Neural crest cell (in vitro differentiated cells): ENCODE measurements at regions not wholly inside any gene's neighbourhood (a gene's known extent, or its start where the extent isn't known, plus 50 kb on each side); places are given as distances from the start of the nearest gene placed in this dataset.

Experiments
- DNase-seq: peaks from one replicate; pipeline ENCODE4 v3.0.0; 2021; ENCODE audit warnings: low read depth, mixed read lengths, low spot score
- H3K27ac Mint-ChIP-seq: one replicate; pipeline ENCODE4 v1.8.0; 2021; ENCODE audit warnings: mild to moderate bottlenecking, mixed read lengths; ENCODE audit not compliant: unreplicated experiment
- H3K27me3 Mint-ChIP-seq: 2 replicates; pipeline ENCODE4 v1.8.0; 2021; ENCODE audit warnings: low read depth, mild to moderate bottlenecking, mixed read lengths
- H3K36me3 Mint-ChIP-seq: 2 replicates; pipeline ENCODE4 v1.8.0; 2021; ENCODE audit warnings: low read depth, mild to moderate bottlenecking, mixed read lengths
- H3K4me1 Mint-ChIP-seq: 2 replicates; pipeline ENCODE4 v1.8.0; 2021; ENCODE audit warnings: mixed read lengths
- H3K4me3 Mint-ChIP-seq: one replicate; pipeline ENCODE4 v1.8.0; 2021; ENCODE audit warnings: mild to moderate bottlenecking, mixed read lengths
- H3K9me3 Mint-ChIP-seq: 2 replicates; pipeline ENCODE4 v1.8.0; 2021; ENCODE audit warnings: mixed read lengths
- TF ChIP-seq, protein P1 (sequence below): fragments of 200-600 bp; sonication (generic); conservative IDR thresholded peaks from 2 replicates; pipeline ENCODE4 v1.5.0; 2021; ENCODE audit warnings: antibody characterized with exemption, mild to moderate bottlenecking

DNA sequence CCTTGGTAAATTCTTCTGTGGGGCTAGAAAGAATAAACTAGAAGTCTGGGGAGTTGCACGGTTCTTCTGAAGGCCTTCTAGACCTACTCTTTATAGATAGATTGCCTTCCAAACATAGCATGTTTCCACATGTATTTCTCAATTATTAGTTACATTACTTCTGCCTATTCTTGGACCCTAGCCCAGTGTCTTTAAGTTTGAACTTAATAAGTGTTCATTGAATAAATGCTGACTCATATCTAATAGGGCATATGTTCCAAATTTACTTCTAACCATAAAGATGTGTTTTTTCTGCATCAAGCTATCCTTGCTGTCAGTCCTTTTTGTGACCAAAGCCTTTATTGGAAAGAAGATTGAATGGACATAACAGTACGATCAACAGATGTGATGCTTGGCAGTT, 503.6 kb upstream of the ZFP42 start:
- H3K27ac Mint-ChIP-seq, result no peak overlapping the region
- H3K4me3 Mint-ChIP-seq, result no peak overlapping the region
- peaks cover 18% of the 10 kb centered on the region for H3K9me3 Mint-ChIP-seq
- TF ChIP-seq, protein P1, sequence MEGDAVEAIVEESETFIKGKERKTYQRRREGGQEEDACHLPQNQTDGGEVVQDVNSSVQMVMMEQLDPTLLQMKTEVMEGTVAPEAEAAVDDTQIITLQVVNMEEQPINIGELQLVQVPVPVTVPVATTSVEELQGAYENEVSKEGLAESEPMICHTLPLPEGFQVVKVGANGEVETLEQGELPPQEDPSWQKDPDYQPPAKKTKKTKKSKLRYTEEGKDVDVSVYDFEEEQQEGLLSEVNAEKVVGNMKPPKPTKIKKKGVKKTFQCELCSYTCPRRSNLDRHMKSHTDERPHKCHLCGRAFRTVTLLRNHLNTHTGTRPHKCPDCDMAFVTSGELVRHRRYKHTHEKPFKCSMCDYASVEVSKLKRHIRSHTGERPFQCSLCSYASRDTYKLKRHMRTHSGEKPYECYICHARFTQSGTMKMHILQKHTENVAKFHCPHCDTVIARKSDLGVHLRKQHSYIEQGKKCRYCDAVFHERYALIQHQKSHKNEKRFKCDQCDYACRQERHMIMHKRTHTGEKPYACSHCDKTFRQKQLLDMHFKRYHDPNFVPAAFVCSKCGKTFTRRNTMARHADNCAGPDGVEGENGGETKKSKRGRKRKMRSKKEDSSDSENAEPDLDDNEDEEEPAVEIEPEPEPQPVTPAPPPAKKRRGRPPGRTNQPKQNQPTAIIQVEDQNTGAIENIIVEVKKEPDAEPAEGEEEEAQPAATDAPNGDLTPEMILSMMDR, result no peak
- peaks cover 3% of the 10 kb centered on the region for H3K36me3 Mint-ChIP-seq
- no peak for DNase-seq
- no peaks in the 10 kb centered on the region for H3K4me1 Mint-ChIP-seq
- H3K27me3 Mint-ChIP-seq, result no peaks in the 10 kb centered on the region

DNA sequence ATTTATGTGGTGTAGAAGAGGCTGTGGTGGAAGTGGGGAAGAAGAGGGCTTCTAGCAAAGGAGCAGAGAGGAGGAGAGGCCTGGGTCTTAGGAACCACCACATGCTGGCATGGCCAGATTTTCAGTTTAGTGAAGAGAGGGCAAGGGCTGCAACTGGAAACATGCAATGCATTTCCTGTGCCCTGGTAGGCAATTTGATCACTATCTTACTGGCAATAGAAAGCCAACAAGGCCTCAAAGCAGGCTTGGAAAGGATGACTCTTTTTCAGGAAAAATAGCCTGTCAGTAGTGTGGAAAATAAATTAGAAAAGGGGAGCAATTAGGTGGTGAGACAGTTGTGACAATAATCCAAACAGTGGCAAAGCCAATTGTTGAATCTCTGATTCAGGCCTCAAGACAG, 501.9 kb upstream of the ZFP42 start:
- TF ChIP-seq, protein P1, result no peak
- Mint-ChIP-seq H3K4me3 (no peak overlapping the region), H3K27ac (no peak overlapping the region), H3K9me3 (peaks cover 12% of the 10 kb centered on the region), H3K36me3 (peaks cover 3% of the 10 kb centered on the region), H3K4me1 (no peaks in the 10 kb centered on the region), H3K27me3 (no peaks in the 10 kb centered on the region)
- no peak for DNase-seq

DNA sequence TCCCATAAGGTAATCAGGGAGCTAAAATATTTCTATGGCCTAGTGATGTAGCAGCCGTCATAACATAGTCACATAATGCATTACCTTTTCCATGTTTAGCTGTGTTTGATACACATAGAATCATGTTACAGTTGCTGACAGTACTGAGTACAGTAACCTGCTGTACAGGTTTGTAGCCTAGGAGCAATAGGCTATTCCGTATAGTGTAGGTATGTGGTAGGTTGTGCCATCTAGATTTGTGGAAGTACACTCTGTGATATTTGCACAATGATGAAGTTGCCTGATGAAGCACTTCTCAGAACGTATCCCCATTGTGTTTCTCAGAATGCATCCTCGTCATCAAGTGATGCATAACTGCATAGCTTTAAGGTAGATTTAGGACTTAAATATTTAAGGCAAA, 495.6 kb upstream of the ZFP42 start:
- Mint-ChIP-seq H3K27ac (no peak overlapping the region), H3K4me1 (no peaks in the 10 kb centered on the region), H3K27me3 (no peaks in the 10 kb centered on the region), H3K4me3 (no peak overlapping the region), H3K9me3 (no peaks in the 10 kb centered on the region), H3K36me3 (no peaks in the 10 kb centered on the region)
- TF ChIP-seq, protein P1, result no peak
- no peak for DNase-seq

DNA sequence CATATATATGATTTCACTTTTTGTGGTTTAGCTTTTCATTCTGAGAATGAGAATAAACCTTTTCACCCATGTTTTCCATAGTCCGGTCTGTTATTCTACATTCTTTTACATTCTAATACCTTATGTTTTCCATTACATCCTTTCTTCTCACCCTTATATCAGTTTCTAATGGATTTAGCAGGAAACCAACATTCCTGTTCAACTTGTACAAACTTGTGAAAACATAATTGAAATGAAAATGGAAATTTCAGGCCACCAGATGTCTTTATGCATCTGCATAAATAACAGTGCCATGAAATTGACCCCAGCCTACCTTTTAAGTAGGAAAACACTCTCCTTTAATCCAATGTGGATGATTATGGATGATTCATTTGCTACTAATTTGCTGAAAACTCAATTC, 494.8 kb upstream of the ZFP42 start:
- Mint-ChIP-seq H3K9me3 (no peaks in the 10 kb centered on the region), H3K4me1 (no peaks in the 10 kb centered on the region), H3K36me3 (no peaks in the 10 kb centered on the region)

DNA sequence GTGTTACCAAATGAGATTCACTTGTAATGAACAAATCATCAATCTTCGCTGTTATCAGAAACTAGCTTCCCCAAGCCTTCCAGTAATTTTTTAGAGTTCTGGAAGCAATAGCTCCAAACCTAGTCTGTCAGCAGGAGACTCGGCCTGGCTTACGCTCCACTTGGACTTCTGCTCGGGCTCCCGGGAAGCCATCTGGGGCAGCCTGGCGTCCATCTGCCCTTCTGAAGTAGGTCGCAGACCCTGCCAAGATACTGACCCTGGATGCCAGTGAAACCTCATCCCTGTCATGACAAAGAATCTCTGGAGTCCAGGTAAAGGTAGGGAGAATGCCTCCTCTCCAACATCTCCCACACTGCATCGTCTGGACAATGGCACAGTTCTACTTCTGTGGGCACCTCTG, 493.8 kb upstream of the ZFP42 start:
- H3K27me3 Mint-ChIP-seq, result no peaks in the 10 kb centered on the region
- no peak overlapping the region for H3K4me3 Mint-ChIP-seq
- H3K36me3 Mint-ChIP-seq, result no peaks in the 10 kb centered on the region
- no peaks in the 10 kb centered on the region for H3K4me1 Mint-ChIP-seq
- TF ChIP-seq, protein P1, result no peak
- no peaks in the 10 kb centered on the region for H3K9me3 Mint-ChIP-seq
- H3K27ac Mint-ChIP-seq, result no peak overlapping the region
- no peak for DNase-seq

More for the DNA sequence above, 494.8 kb upstream of the ZFP42 start:
- no peak overlapping the region for H3K4me3 Mint-ChIP-seq
- H3K27me3 Mint-ChIP-seq, result no peaks in the 10 kb centered on the region
- TF ChIP-seq, protein P1, result no peak
- DNase-seq, result no peak
- no peak overlapping the region for H3K27ac Mint-ChIP-seq
